Stimulated activated CD4-positive, alpha-beta T cell treated with anti-CD3 and anti-CD28 coated beads, Interleukin-1b, Interleukin-23, amount 100 ng/mL, for 24 hours (primary cell): ENCODE measurements at regions not wholly inside any gene's neighbourhood (a gene's known extent, or its start where the extent isn't known, plus 50 kb on each side); places are given as distances from the start of the nearest gene placed in this dataset.

Experiments used
- DNase-seq, 4 experiments: peaks; one replicate each; pipeline ENCODE4 v3.0.0-alpha.2; 2020; ENCODE audit warnings: low read depth in 4 of 4, low spot score in 1 of 4

DNA sequence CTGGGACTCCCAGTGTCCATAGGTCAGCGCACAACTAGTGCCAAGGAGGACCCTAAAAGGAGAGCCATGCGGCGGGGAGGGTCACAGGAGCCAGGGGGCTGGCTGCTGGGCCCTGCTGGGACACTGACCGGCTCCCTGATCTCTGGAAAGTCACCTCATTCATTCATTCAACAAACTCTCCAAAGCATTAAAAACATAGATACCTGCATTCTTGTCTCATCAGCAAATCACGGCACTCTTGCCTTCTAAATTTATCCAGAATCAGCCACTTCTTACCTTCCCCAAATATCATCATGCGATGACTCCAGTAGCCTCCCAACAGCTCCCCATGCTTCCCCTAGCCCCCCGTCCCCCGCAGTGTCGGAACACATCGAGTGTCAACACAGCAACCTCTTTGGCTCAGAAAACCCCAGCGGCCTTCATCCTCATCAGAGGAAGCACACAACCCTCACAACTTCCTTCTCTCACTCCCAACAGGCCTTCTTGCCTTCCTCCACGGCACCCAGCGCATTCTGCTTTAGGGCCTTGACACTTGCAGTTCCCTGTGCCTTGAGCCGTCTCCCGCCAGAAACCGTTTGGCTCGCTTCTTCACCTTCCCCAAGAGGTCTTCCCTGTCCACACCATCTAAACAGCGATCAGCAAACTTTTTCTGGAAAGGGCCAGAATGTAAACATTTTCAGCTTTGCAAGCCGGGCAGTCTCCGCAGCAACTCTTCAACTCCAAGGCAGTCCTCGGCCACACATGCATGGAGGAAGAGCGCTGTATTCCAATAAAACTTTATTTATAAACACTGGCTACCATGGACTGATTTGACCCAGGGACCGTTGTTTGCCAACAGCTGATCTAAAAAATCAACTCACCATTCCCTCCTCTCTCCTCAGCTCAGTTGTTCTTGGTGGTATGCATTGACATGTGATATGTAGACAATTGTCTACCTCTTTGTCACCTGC is 119.5 kb upstream of the TNRC6C start:
- DNase-seq: no peak

DNA sequence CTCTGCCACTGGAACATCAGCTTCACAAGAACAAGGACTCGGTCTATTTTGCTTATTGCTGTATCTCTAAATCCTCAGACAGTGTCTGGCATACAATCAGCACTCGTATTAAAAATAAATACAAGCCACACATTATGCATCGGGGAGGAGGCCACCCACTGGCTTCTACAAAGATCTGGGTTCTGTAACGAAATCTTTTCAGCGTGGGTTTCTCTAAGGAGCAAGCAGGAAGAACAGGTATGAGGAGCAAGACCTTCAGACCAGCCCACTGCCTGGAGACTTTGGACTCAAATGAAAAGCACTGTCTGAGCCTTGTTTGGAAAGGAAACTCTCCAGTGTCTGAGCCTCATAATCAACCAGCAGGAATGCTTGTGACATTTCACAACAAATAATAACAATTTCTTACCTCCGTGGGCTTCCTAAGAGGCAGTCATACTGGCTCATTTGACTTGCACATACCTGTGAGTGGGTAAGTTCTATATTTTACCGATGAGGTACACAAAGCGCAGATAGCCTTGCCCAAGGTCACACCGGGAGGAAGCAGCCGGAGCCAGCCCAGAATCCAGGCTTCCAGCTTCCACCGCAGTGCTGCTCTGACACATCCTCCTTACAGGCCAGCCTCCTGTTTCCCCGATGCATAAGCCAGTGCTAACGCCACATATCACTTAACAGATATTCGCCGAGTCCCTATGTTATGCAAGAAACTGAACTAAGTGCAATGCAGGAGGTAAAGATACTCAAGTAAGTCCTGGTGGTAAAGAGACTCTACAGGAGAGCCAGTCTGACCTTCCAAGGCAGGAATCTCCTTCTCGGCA is 118.6 kb upstream of the TNRC6C start:
- DNase-seq: no peak

DNA sequence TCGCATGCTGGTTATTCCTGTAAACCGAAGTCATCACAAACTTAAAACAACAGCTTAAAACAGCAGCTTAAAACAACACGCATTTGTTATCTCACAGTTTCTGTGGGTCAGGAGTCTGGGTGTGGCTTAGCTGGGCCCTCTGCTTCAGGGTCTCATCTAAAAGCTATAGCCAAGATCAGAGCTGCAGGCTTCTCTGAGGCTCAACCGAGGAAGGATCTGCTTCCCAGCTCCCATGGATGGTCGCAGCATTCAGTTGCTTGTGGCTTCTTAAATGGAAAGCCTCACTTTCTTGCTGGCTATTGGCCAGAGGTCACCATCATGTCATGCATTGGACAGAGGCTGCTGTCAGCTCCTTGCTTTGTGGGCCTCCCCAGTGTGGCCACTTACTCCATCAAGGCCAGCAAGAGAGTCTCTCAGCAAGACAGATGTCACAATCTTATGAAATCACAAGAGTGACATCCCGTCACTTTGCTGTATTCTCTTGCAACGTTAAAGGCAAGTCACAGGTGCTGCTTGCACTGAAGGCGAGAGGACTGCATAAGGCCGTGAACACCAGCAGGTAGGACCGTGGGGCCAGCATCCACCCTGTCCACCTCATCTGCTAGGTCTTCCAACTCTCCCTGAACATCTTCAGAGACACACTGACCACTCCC is 117.9 kb upstream of the TNRC6C start:
- no peak for DNase-seq

DNA sequence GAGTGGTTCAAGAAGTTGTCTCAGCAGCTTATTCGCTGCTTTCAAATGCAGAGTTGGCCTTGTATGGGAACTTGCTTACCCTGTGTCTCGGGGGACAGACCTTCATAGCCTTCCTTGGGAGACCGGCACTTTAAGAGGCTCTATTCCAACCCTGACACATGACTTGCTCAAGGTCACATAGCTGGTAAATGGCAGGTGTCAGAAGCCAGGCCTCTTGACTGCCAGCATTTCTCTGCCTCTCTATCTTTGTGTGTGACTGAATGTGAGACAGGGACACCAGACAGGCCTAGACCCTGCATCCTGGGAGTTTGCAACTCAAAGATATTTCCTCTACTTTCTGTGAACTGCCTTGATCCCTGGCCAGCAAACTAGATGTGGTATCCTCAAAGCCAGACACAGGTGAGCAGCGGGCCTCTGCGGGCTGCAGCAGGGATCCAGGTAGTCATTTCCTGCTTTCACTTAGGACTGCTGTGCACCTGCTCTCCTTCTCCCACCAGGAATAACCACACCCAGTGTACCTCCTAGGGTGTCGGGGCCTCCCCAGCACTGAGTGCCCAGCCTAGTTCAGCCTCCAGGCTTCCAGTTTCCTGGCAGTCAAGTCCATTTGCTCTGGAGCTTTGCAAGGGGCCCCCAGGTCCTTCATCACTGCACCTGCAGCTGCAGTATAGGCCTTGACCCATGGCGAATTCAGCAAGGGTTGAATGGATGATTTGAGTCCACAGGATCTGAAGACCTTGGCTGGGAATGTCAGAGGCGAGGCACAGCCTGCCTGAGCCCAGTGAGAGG is 116.6 kb upstream of the TNRC6C start:
- no peak for DNase-seq

DNA sequence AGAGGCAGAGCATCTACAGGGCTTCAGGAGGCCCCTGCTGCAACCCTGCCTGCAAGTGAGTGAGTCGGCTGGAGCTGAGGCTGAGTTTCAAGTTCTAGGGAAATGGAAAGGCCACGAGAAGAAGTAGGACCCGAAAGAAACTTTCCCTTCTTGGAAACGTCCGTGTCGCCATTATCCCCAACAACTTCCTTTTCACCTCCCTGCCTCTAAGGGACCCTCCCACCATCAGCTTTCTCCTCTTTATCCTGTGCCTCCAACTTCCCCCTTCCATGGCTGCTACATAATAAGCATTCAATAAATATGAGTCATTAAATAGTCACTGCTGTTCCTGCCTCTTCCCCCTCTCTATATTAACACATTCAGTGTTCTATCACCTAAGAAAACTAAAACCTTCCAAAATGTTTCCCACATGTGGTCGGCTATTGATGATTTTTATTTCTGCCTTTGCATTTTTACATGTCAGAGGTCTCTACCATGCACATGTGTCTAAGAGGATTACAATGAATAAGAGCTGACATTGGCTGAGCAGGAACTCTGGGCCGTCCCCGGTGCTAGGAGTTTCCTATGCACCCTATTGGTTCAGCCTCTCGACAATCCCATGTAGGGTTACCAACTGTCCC is 115.9 kb upstream of the TNRC6C start:
- DNase-seq: peak in 2 of 4 experiments; percentile 21 to 24

DNA sequence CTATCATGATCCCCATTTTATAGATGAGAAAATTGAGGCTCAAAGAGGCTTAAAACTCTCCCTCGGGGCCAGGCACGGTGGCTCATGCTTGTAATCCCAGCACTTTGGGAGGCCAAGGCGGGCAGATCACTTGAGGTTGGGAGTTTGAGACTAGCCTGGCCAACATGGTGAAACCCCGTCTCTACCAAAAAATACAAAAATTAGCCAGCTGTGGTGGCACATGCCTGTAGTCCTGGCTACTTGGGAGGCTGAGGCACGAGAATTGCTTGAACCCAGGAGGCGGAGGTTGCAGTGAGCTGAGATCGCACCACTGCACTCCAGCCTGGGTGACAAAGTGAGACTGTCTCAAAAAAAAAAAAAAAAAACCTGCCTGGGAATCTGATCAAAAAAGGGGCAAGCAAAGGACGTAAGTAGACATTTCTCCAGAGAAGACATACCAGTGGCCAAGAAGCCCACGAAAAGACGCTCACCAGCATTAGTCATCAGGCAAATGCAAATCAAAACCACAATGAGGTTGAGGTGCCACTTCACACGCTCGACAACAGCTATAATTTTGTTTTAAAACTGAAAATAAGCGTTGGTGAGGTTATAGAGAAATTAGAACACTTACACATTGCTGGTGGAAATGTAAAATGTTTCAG is 115.1 kb upstream of the TNRC6C start:
- peak; percentile 33 to 50 (median 49) for DNase-seq

DNA sequence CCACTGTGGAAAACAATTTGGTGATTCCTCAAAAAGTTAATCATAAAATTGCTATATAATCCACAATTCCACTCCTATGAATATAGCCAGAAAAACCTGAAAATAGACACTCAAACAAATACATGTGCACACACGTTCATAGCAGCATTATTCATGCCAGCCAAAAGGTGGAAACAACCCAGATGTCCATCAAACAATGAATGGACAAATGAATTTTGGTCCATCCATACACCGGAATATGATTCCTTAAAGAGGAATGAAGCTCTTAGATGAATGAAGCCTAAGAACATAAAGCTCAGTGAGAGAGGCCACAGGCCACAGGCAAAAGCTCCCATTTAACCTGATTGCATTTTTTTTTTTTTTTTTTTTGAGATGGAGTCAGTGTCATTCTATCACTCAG is 114.6 kb upstream of the TNRC6C start:
- DNase-seq: no peak

DNA sequence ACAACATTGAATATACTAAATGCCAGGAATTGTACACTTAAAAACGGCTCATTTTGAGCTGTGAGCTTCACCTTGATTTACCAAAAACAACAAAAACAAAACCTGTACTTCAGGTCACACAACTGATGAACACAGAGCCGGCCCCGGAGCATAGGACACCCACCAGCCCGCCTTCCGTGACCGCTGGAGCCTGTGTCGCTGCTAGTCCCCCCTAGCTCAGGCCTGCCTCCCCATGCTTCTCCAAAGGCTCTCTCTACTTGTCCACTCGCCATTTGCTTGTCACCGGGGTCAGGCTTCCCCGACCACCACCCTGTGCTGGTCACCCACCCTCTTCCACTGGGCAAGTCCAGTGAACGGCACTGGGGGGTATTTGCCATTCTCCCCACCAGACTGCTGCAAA is 113.8 kb upstream of the TNRC6C start:
- DNase-seq: no peak

DNA sequence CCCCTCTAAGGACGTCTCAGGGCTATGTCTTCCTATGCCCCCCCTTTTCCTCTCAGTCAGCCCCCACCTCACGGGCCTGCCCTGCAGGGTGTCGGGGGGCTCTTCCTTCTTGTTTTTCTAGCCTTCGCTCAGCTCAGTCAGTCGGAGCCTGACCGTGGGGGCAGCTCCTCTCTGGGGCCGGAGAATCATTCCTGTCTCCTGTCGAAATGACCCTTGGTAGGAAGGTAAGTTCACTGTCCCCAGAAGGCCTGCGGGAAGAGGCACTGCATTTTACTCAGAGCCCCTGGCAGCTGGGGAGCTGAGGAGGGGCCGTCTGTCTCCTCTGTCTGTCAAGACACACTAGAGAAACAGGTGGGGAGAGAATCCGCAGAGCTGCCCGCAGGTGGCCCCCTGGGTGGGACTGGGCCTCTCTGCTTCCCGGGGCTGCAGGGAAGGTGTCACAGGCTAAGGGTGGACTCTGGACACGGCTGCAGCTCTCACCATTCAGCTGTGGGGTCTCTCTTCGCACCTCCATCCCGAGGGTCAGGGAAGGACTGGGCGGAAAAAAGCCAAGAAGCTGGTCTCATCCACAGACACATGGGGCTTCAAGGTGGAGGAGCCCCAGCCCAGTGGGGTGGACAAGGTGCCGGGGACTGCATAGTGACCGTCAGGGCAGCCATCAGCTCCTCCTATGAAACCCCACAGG is 112.8 kb upstream of the TNRC6C start:
- DNase-seq: no peak

DNA sequence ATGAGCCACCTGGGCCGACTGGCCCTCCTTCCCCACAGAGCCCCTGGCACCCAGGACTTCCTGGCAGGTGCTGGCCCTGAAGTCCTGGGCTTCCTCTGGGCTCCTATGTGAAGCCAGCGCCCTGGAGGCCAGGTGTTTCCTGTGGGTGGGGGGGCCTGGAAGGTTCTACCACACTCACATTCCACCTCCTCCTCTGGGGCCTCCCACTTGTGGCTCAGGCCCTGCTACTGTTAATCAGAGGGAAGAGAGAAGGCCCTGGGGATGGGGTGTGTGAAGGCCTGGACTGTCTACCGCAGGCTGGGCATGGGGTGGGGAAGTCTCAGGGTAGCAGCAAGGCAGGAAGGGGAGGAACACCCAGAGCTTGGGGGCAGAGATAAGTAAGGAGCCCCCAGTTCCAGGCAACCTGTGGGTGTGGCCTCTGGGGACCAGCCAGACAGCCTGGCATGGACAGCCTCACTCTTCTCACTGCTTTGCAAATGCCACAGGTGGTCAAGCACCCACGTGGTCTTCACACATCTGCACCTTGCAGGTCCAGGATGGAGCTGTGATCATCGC is 111.9 kb upstream of the TNRC6C start:
- no peak for DNase-seq

DNA sequence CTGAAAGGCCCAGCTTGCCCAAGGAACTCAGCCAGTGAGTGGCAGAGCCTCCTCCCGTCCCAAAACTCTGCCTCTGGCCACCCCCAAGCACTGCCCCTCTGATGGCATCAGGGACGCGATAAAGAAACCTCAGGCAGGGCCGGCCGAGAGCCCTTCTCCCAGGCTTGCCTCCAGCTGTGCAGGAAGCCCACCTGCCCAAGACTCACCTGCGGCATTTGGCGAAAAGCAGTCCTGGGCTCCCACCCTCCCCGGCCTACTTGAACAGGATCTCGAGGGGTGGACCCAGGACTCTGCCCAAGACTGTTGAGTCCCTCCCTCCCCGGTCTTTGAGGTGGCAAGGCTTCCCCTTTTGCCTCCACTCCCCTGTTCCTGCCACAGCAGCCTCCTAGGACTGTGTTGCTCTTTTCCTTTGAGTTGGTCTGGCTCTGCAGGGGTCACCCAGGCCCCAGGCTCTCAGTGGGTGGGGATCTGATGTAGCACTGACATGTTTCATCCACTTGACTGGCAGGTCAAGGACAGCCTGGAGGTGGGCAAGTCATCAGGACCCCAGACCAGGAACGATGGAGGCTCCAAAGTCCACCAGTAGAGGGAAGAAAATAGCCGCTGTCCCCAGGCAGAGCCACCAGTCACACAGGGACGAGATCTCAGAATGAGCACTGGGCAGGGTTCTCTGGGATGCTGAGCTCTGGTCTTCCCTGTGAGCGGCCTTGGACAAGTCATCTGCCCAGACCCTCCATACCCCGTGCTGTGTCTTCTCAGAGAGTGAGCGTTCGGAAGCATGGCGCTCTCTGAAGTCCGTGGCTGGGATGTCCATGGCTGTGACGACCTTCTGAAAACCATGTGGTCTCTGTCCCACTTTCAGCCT is 111.0 kb upstream of the TNRC6C start:
- no peak for DNase-seq

DNA sequence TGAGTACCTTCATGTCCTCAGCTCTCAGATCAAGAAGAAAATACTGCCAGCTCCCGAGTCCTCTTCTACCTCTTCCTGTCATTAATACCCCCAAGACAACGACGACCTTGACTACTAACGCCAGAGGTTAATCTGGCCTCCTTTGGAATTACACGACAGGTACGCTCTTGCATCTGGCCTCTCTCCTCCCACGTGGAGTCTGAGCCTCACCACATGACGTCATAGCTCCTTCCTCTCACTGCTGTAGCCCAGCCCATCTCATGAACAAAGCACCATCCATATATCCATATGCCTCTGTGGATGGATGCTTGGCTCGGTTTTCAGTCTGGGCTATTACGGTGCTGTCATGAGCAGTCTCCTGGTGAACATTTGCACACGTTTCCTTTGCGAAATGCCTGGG is 110.2 kb upstream of the TNRC6C start:
- no peak for DNase-seq

DNA sequence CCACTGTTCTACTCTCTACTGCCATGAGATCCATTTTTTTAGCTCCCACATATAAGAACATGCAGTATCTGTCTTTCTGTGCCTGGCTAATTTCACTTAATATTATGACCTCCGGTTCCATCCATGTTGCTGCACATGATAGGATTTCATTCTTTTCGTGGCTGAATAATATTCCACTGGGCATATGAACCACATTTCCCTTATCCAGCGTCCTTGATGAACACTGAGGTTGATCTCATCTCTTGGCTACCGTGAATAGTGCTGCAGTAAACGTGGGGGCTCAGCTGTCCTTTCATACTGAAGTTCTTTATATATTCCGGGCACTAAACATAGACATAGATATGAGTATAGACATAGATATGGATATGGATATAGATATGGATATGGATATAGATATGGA is 109.3 kb upstream of the TNRC6C start:
- no peak for DNase-seq

DNA sequence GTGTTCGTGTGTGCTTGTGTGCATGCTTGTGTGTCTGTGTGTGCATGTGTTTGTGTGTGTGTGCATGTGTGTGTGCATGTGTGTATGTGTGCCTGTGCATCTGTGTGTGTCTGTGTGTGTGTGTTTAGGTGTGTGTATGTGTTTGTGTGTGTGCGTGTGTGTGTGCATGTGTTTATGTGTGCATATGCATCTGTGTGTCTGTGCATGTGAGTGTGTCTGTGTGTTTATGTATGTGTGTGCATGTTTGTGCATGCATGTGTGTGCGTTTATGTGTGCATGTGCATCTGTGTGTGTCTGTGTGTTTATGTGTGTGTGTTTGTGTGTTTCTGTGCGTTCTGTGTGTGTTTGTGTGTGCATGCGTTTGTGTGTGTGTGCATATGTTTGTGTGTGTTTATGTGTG is 106.6 kb upstream of the TNRC6C start:
- DNase-seq: no peak

DNA sequence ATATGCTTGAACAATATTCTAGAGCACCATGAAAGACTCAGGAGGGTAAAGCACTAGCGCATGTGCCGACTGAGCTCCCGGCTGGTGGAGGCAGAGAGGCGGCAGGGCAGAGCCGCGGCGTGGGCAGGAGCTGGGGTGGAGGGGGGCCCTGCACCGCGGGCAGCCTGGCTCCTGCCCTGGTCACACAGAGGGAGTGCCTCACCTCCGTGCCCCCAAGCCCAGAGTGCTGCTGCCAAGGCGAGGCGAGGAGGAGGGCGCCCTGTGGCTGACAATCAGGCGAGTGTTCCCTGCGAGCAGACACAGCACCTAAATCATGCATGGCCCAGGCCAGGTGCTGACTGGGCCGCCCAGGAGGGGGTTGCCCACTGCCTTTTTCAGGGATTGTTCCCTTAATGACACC is 105.8 kb upstream of the TNRC6C start:
- DNase-seq: no peak

DNA sequence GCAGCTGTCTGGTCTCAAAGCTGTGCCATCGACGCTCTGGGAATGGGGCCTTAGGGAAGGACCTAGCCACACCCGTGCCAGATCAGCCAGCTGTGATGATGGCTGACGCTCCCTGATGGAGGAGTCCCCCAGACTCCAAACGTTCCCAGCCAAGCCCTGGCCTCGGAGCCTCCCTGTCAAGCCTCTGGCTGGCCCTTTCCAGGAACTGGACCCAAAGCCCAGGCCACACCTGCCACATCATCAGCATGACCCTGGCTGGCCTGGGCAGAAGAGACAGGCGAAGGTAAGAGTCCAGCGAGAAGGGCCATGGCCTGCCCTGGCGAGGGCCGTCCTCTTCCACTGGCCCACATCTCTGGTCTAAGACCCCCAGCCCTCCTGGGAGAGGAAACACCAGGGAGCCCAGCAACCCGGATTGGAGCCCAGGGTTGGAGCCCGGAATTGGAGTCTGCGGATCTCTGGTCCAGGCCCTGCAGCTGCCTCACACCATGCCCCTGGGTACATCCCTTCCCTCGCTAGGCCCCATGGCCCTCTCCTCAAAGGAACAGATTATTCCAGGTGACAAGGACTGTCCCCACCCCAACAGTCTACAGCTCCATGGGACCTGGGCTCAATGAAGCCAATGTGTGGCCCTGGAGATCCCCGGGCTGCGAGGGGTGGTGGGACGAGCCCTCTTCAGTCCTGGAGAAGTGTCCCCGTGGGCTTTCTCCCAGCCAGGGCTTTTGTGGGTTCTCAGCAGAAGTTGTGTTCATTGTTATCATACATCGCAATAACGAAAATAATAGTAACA is 105.1 kb upstream of the TNRC6C start:
- no peak for DNase-seq

DNA sequence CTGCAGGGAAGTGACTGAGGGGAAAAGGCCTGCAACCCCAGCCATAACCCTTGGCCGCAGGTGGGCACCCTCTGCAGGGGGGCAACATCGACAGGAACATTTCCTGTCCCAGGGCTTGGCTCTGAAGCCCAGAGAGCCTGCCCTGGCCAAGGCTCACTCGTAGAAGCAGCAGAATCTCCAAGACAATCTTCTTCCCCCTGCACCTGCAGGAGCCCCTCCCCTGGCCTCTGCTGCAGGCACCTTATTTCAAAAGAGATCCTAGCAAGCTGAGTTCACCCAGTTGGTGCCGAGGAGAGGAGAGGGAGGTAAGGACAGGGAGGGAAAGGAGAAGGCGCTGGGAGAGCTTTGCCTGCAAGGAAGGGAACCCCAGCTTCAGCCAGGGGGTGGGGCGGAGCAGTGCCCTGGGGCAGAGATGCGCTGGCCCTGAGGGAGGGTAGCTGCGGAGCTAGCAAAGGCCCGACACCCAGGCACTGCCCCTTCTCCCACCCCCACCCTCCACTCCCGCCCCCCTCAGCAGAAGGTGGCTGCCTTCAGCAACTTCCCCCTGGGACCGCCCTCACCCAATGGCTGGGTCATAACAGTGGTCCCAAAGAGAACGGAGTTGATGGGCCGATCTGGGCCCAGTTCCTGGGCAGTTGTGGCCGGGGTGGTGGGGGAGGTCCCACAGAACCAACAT is 104.3 kb upstream of the TNRC6C start:
- DNase-seq: no peak
